H1 (cell line): ENCODE measurements at regions not wholly inside any gene's neighbourhood (a gene's known extent, or its start where the extent isn't known, plus 50 kb on each side); places are given as distances from the start of the nearest gene placed in this dataset.

ENCODE experiments used
- CTBP2 ChIP-seq: IDR thresholded peaks from 2 replicates; pipeline ENCODE4 v1.7.0; 2011; ENCODE audit warnings: borderline replicate concordance, mild to moderate bottlenecking, moderate library complexity, mixed read lengths, low read length; ENCODE audit not compliant: insufficient read depth, insufficient read length
- POLR2A ChIP-seq, 2 experiments: IDR thresholded peaks; 1 replicate in 1 of 2; 2 replicates in 1 of 2; pipeline ENCODE4 v1.6.1; 2011; ENCODE audit warnings: low read depth in 2 of 2, low read length in 2 of 2, mild to moderate bottlenecking in 2 of 2; ENCODE audit errors: control extremely low read depth in 1 of 2
- SIN3A ChIP-seq, 2 experiments: IDR thresholded peaks in 1 of 2; conservative IDR thresholded peaks in 1 of 2; 2 replicates each; pipeline ENCODE4 v1.6.1; 2011 to 2012; ENCODE audit warnings: low read length in 2 of 2, improper control_type of control experiment in 1 of 2, low read depth in 1 of 2, mild to moderate bottlenecking in 1 of 2
- TF ChIP-seq, protein P1 (sequence below): IDR thresholded peaks from 2 replicates; pipeline ENCODE4 v1.6.1; 2012; ENCODE audit warnings: low read length, inconsistent platforms
- TF ChIP-seq, protein P2 (sequence below): IDR thresholded peaks from 2 replicates; pipeline ENCODE4 v1.6.1; 2011; ENCODE audit warnings: low read length, improper control_type of control experiment

DNA sequence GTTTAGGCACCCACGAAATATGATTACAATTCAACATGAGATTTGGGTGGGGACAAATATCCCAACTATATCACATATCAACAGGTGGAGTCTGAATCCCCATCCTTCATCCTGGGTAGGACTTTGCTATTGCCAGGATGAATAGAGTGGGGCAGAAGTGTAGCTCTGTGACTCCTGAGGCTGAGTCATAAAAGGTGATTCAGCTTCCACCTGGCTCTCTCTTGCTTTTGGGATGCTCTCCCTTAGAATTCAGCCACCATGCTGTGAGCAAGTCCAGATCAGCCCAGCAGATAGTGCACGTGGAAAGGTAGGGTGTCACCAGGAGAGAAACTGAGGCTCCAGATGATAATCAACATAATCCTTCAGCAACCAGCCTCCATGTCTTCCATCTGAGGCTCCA, 193.8 kb upstream of the BCOR start (continued):
- TF ChIP-seq, protein P1, sequence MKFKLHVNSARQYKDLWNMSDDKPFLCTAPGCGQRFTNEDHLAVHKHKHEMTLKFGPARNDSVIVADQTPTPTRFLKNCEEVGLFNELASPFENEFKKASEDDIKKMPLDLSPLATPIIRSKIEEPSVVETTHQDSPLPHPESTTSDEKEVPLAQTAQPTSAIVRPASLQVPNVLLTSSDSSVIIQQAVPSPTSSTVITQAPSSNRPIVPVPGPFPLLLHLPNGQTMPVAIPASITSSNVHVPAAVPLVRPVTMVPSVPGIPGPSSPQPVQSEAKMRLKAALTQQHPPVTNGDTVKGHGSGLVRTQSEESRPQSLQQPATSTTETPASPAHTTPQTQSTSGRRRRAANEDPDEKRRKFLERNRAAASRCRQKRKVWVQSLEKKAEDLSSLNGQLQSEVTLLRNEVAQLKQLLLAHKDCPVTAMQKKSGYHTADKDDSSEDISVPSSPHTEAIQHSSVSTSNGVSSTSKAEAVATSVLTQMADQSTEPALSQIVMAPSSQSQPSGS = no peak
- TF ChIP-seq POLR2A (IDR thresholded peaks at IDR 0.05; ENCODE audit: control extremely low read depth in 1 of 2, low read depth in 2 of 2, low read length in 2 of 2) (no peak), SIN3A (conservative IDR thresholded peaks at IDR 0.05 in 1 of 2, IDR thresholded peaks at IDR 0.05 in 1 of 2; ENCODE audit: low read depth in 1 of 2, low read length in 2 of 2) (no peak), CTBP2 (no peak)
- TF ChIP-seq, protein P2, sequence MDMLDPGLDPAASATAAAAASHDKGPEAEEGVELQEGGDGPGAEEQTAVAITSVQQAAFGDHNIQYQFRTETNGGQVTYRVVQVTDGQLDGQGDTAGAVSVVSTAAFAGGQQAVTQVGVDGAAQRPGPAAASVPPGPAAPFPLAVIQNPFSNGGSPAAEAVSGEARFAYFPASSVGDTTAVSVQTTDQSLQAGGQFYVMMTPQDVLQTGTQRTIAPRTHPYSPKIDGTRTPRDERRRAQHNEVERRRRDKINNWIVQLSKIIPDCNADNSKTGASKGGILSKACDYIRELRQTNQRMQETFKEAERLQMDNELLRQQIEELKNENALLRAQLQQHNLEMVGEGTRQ = no peak
